ENCODE measurements at regions not wholly inside any gene's neighbourhood (a gene's known extent, or its start where the extent isn't known, plus 50 kb on each side); places are given as distances from the start of the nearest gene placed in this dataset.
A peak's percentile ranks its signal among the peaks of the same experiment; 100 is the strongest.

DNA sequence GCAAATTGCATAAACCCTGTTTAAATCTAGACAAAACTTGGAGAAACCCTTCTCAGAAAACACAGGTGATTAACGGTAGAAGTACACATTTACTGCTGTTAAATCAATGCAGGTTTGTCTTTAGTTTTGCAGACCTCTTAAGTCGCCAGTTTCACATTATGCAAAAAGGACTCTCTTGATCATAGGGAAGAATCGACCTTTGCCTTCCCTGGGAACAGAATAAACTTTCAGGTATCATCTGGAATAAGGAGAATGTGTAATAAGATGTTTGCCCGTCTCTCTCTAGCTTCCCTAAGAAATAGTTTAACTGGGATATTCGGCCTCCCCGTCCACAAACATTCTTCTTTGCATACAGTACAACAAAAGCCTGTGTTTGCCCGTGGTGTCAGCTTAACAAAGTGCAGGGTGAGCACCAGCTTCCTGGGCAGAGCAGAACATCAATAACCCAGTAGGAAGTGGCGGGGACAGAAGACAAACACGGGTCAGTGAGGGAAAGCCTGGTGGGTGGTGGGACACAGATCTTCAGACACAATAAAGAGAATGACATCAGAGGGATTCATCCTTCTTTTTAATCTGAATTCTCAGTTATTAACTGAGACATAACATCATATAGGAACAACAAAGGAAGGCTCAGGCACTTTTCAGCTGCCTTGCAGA, 1077.7 kb upstream of the SLC10A2 start:
- Histone ChIP-seq H3K4me1 (no peaks in the 10 kb centered on the region), H3K4me3 (no peak overlapping the region), H3K9me3 (no peaks in the 10 kb centered on the region), H3K36me3 (replicated peaks in 1 of 2; ENCODE audit: insufficient read depth in 1 of 2, low read depth in 2 of 2) (no peaks in the 10 kb centered on the region), H3K27ac (peak overlapping the region in 3 of 4 donors; percentile 14 to 56 (median 18)), H3K27me3 (no peaks in the 10 kb centered on the region)
- ATAC-seq (peak; percentile 47), DNase-seq (peak in 3 of 4 donors; percentile 10 to 17 (median 12))
- 21 to 32% methylated on average over 9 of the region's 9 CpGs for WGBS, 2 donors
- intact Hi-C loops (cut with DNase I) = no loop called here
- TF ChIP-seq, protein P1, sequence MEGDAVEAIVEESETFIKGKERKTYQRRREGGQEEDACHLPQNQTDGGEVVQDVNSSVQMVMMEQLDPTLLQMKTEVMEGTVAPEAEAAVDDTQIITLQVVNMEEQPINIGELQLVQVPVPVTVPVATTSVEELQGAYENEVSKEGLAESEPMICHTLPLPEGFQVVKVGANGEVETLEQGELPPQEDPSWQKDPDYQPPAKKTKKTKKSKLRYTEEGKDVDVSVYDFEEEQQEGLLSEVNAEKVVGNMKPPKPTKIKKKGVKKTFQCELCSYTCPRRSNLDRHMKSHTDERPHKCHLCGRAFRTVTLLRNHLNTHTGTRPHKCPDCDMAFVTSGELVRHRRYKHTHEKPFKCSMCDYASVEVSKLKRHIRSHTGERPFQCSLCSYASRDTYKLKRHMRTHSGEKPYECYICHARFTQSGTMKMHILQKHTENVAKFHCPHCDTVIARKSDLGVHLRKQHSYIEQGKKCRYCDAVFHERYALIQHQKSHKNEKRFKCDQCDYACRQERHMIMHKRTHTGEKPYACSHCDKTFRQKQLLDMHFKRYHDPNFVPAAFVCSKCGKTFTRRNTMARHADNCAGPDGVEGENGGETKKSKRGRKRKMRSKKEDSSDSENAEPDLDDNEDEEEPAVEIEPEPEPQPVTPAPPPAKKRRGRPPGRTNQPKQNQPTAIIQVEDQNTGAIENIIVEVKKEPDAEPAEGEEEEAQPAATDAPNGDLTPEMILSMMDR (IDR thresholded peaks at IDR 0.05) = no peak
- no peak for TF ChIP-seq POLR2A (IDR thresholded peaks at IDR 0.05)

DNA sequence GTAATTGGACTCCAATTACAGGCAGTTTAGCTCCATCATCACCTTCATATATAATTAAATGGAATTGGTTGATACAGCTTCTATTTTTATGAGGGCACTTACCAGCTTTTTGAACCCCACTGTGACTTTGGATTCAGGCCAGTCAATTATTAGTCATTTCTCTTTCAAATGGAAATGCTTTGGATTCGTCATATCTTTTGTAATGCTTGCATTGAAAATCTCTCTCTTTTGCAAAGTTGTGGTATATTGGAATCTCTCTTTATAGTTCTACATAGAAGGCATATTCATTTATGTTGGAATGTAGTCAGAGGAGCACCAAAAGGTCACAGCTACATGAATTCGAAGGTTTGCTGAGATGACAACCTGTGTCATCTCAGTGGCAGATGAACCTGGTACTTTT, 1074.3 kb upstream of the SLC10A2 start:
- Histone ChIP-seq H3K27ac (no peak overlapping the region), H3K27me3 (no peaks in the 10 kb centered on the region), H3K36me3 (replicated peaks in 1 of 2; ENCODE audit: insufficient read depth in 1 of 2, low read depth in 2 of 2) (no peaks in the 10 kb centered on the region), H3K4me1 (no peaks in the 10 kb centered on the region), H3K9me3 (no peaks in the 10 kb centered on the region), H3K4me3 (no peak overlapping the region)
- DNase-seq (no peak), ATAC-seq (no peak)
- intact Hi-C loops (cut with DNase I) = no loop called here
- TF ChIP-seq, protein P1 (IDR thresholded peaks at IDR 0.05) = no peak
- TF ChIP-seq POLR2A (IDR thresholded peaks at IDR 0.05) = no peak
- 76 to 80% methylated on average over 2 of the region's 2 CpGs for WGBS, 2 donors

DNA sequence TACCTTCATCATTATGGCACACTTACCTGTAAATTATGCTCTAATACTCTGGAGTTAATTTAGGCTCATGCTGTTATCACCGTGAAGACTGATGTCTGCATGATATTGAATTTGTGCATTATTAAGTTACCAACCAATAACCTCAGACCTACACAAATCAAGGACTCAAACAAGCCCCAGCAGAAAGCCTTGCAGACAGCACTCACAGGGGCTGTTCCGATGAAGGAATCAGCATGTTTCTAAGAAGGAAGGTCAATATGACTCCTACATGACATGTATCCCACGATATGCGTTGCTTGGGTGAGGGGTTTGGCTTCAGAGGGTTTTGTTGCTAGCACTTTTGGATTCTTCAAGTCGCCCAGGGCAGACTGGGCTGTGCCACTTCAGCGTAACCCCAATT, 1071.2 kb upstream of the SLC10A2 start:
- Histone ChIP-seq H3K27me3 (no peaks in the 10 kb centered on the region), H3K36me3 (replicated peaks in 1 of 2; ENCODE audit: insufficient read depth in 1 of 2, low read depth in 2 of 2) (no peaks in the 10 kb centered on the region), H3K4me1 (no peaks in the 10 kb centered on the region), H3K4me3 (no peak overlapping the region), H3K9me3 (no peaks in the 10 kb centered on the region), H3K27ac (no peak overlapping the region)
- ATAC-seq = no peak
- 81 to 85% methylated on average over 6 of the region's 6 CpGs for whole genome bisulfite sequencing, 2 donors
- no peak for TF ChIP-seq POLR2A (IDR thresholded peaks at IDR 0.05)
- TF ChIP-seq, protein P1 (IDR thresholded peaks at IDR 0.05) = no peak
- DNase-seq = no peak
- intact Hi-C loops (cut with DNase I) = no loop called here

DNA sequence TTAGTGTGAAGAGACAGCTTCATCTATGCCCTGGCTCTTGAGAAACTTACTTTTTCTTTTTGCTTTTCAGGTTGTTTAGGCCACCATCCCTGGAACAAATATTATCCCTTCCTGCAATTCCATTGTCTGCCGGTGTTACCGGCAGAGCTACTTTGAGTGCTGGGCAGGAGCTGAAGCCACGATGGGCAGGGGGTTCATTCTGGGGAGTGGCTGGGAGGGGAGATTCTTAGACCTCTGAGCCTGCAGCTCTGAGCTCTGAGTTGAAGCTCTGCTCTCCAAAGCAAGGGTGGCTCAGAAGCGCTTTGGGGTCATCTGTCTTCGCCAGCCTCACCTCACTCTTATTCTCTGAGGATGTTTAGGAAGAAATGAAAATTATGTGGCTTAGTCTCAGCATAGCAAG, 1066.6 kb upstream of the SLC10A2 start:
- H3K4me1 ChIP-seq = no peaks in the 10 kb centered on the region
- ATAC-seq (no peak), DNase-seq (no peak)
- intact Hi-C loops (cut with DNase I) = no loop called here
- H3K9me3 ChIP-seq = no peaks in the 10 kb centered on the region
- no peaks in the 10 kb centered on the region for H3K27me3 ChIP-seq
- H3K4me3 ChIP-seq = no peak overlapping the region
- no peak for TF ChIP-seq POLR2A (IDR thresholded peaks at IDR 0.05)
- TF ChIP-seq, protein P1 (IDR thresholded peaks at IDR 0.05) = no peak
- 67 to 78% methylated on average over 5 of the region's 5 CpGs for WGBS, 2 donors
- H3K36me3 ChIP-seq (replicated peaks in 1 of 2; ENCODE audit: insufficient read depth in 1 of 2, low read depth in 2 of 2) = no peaks in the 10 kb centered on the region
- H3K27ac ChIP-seq = no peak overlapping the region

DNA sequence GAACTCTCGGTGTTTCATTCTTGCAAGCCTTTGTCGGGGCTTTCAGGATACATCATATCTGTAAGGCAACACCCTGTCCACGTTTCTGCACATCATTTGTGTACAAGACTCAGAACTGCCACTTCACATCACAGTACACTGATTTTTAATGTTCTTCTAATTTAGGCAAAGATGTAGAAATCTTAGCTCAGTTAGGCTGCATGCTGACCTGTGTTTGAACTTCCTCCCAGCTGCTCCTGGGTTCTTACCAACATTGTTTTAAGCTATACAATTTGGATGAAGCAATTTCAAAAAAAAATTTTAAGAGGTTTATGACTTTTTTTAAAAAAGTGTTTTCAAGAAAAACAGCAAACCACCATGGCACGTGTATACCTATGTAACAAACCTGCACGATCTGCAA, 1047.9 kb upstream of the SLC10A2 start:
- Histone ChIP-seq H3K4me1 (no peaks in the 10 kb centered on the region), H3K9me3 (no peaks in the 10 kb centered on the region), H3K4me3 (no peak overlapping the region), H3K27ac (peak overlapping the region in 1 of 4 donors; percentile 9), H3K27me3 (no peaks in the 10 kb centered on the region), H3K36me3 (replicated peaks in 1 of 2; ENCODE audit: insufficient read depth in 1 of 2, low read depth in 2 of 2) (no peaks in the 10 kb centered on the region)
- DNase-seq = no peak
- ATAC-seq = no peak
- WGBS, 2 donors = 51 to 70% methylated on average over 5 of the region's 5 CpGs
- no peak for TF ChIP-seq POLR2A (IDR thresholded peaks at IDR 0.05)
- TF ChIP-seq, protein P1 (IDR thresholded peaks at IDR 0.05) = no peak
- intact Hi-C loops (cut with DNase I) = no loop called here
